Osteoblast (primary cell): ENCODE measurements at regions not wholly inside any gene's neighbourhood (a gene's known extent, or its start where the extent isn't known, plus 50 kb on each side); places are given as distances from the start of the nearest gene placed in this dataset.

ENCODE experiments used
- DNase-seq: peaks from one replicate; pipeline ENCODE4 v3.0.0; 2011; ENCODE audit warnings: low spot score, mixed read lengths; ENCODE audit not compliant: insufficient read length; ENCODE audit errors: missing footprints
- H2AFZ ChIP-seq: 2 replicates; pipeline ENCODE4 v1.6.0; 2011; ENCODE audit warnings: mild to moderate bottlenecking, low read length
- H3K27ac ChIP-seq: 2 replicates; pipeline ENCODE4 v1.5.1; 2011; ENCODE audit warnings: mild to moderate bottlenecking, low read depth, low read length, moderate library complexity
- H3K27me3 ChIP-seq: 2 replicates; pipeline ENCODE4 v1.6.0; 2012; ENCODE audit warnings: mild to moderate bottlenecking, control low read depth, inconsistent platforms, low read length, moderate library complexity; ENCODE audit not compliant: insufficient read depth
- H3K36me3 ChIP-seq: 2 replicates; pipeline ENCODE4 v1.5.1; 2011; ENCODE audit warnings: mild to moderate bottlenecking, low read length, control low read depth, moderate library complexity; ENCODE audit not compliant: insufficient read depth
- H3K4me1 ChIP-seq: 2 replicates; pipeline ENCODE4 v1.5.1; 2011; ENCODE audit warnings: mild to moderate bottlenecking, low read length, control low read depth, moderate library complexity; ENCODE audit not compliant: insufficient read depth
- H3K4me2 ChIP-seq: 2 replicates; pipeline ENCODE4 v1.6.0; 2011; ENCODE audit warnings: mild to moderate bottlenecking, low read length; ENCODE audit not compliant: insufficient read depth
- H3K4me3 ChIP-seq: fragments of 200-600 bp; sonication (generic); 3 replicates; pipeline ENCODE4 v1.5.1; 2012; ENCODE audit warnings: mild to moderate bottlenecking, low read length, inconsistent platforms; ENCODE audit not compliant: insufficient read depth
- H3K79me2 ChIP-seq: 2 replicates; pipeline ENCODE4 v1.6.0; 2012; ENCODE audit warnings: mild to moderate bottlenecking, low read length, control low read depth, inconsistent platforms; ENCODE audit not compliant: insufficient read depth
- H3K9me3 ChIP-seq: 2 replicates; pipeline ENCODE4 v1.5.1; 2011; ENCODE audit warnings: low read depth, low read length, control low read depth
- H4K20me1 ChIP-seq: 2 replicates; pipeline ENCODE4 v1.6.0; 2012; ENCODE audit warnings: mild to moderate bottlenecking, low read length, control low read depth; ENCODE audit not compliant: insufficient read depth
- TF ChIP-seq, protein P1 (sequence below): IDR thresholded peaks from 2 replicates; pipeline ENCODE4 v1.5.1; 2011; ENCODE audit warnings: mild to moderate bottlenecking, low read depth, low read length, moderate library complexity; ENCODE audit errors: extremely low read depth

DNA sequence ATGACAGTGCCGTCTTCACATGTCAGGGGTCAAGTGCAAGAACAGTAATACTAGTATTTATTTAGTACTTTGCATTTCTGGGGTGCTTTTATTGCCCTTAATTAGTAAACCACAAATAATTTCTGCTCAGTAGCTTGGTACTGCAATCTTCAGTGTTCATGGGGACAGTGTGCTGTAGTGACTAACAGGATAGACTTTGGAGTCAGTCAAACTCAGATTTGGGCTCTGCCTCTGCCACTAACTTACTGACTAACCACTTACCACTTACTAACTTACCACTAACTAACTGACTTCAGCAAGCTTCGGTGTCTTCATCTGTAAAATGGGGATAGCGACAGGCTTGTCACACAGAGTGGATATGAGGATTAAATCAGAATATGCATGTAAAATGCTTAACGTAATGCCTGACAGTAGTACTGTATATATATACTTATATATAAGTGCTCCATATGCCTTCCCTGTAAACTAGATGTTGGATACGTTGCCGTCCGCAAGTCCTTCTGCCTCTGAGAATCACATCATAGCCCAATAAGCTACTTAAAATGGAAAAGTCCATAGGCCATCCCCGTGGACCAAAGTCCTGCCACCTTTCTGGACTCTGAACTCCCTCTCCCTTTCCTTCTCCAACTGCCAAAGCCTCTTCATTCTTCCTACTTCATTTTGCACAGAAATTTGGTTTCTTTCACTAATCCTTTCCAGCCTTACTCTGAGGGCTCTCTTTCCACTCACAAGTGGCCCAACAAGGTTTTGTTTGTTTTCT is 158.1 kb downstream of the ZIC5 start:
- peaks cover 8% of the 10 kb centered on the region for H3K4me1 ChIP-seq
- H3K27ac ChIP-seq, result no peak overlapping the region
- no peaks in the 10 kb centered on the region for H3K36me3 ChIP-seq
- no peaks in the 10 kb centered on the region for H4K20me1 ChIP-seq
- H3K9me3 ChIP-seq, result no peaks in the 10 kb centered on the region
- TF ChIP-seq, protein P1, sequence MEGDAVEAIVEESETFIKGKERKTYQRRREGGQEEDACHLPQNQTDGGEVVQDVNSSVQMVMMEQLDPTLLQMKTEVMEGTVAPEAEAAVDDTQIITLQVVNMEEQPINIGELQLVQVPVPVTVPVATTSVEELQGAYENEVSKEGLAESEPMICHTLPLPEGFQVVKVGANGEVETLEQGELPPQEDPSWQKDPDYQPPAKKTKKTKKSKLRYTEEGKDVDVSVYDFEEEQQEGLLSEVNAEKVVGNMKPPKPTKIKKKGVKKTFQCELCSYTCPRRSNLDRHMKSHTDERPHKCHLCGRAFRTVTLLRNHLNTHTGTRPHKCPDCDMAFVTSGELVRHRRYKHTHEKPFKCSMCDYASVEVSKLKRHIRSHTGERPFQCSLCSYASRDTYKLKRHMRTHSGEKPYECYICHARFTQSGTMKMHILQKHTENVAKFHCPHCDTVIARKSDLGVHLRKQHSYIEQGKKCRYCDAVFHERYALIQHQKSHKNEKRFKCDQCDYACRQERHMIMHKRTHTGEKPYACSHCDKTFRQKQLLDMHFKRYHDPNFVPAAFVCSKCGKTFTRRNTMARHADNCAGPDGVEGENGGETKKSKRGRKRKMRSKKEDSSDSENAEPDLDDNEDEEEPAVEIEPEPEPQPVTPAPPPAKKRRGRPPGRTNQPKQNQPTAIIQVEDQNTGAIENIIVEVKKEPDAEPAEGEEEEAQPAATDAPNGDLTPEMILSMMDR, result no peak
- H2AFZ ChIP-seq, result no peak overlapping the region
- H3K79me2 ChIP-seq, result no peaks in the 10 kb centered on the region
- DNase-seq, result no peak
- no peaks in the 10 kb centered on the region for H3K27me3 ChIP-seq
- H3K4me3 ChIP-seq, result no peak overlapping the region
- H3K4me2 ChIP-seq, result no peak overlapping the region

DNA sequence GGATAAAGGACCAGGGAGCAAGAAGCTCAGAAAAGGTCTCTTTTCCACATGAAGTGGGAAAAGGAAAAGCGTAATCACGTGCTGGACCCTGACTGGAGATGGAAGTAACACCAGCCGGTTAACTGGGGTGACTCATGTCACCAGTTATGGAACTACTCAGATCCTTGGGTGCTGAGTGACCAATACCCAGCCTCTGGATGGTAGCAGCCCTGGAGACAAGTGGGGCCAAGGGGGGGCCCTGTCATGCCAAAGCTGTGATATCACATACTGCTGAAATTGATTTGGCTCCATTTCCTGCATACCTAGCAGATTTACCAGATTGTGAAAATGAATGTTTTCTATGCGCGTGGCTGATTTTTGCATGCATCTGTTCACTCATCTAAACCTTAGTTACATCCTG is 158.9 kb downstream of the ZIC5 start:
- Histone ChIP-seq H3K27ac (no peak overlapping the region), H3K79me2 (no peaks in the 10 kb centered on the region), H3K4me1 (peaks cover 8% of the 10 kb centered on the region), H3K4me2 (no peak overlapping the region), H3K4me3 (no peak overlapping the region), H3K27me3 (no peaks in the 10 kb centered on the region), H4K20me1 (no peaks in the 10 kb centered on the region), H3K36me3 (no peaks in the 10 kb centered on the region), H3K9me3 (no peaks in the 10 kb centered on the region), H2AFZ (no peak overlapping the region)
- peak; percentile 77 for DNase-seq
- TF ChIP-seq, protein P1, result no peak

DNA sequence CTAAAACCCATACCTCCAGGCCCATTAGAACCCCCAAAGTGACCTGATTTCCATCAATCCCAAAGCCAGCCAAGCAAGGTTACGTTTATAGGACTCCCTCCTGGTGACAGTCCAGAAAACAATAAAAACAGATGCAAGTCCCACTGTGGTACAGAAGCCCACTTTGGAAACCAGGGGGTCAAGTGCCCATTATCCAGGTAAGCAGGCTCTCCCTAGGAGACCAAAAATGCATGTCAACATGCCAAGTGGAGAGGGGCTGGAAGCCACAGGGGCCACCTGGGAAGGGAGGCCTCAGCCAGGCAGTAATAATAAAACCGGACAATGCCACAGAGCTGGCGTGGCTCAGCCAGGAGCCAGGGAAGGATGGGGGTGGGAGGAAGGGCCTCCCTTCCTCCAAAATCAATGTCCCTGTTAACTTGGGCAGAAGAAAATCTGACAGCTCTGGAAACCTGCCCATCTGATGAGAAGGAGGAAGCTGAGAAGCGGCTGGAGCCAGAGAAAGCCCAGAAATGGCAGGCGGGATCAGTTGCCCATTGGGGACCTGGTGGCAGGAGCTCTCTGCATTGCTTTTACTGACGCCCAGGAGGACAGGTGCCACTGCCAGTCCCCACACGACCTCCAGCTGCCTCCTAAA is 160.4 kb downstream of the ZIC5 start:
- Histone ChIP-seq H3K27me3 (no peaks in the 10 kb centered on the region), H4K20me1 (no peaks in the 10 kb centered on the region), H2AFZ (no peak overlapping the region), H3K27ac (no peak overlapping the region), H3K9me3 (no peaks in the 10 kb centered on the region), H3K4me3 (no peak overlapping the region), H3K36me3 (no peaks in the 10 kb centered on the region), H3K4me1 (peaks cover 8% of the 10 kb centered on the region), H3K4me2 (no peak overlapping the region), H3K79me2 (no peaks in the 10 kb centered on the region)
- TF ChIP-seq, protein P1, result no peak
- no peak for DNase-seq

GRCh38 chr13:99809926-99810325 is 161.6 kb downstream of the ZIC5 start:
- Histone ChIP-seq H3K4me3 (no peak overlapping the region), H2AFZ (no peak overlapping the region), H3K27ac (no peak overlapping the region), H3K4me2 (no peak overlapping the region), H3K79me2 (no peaks in the 10 kb centered on the region), H3K27me3 (no peaks in the 10 kb centered on the region), H3K9me3 (no peaks in the 10 kb centered on the region), H4K20me1 (no peaks in the 10 kb centered on the region), H3K4me1 (peaks cover 8% of the 10 kb centered on the region), H3K36me3 (no peaks in the 10 kb centered on the region)
- TF ChIP-seq, protein P1, result no peak
- no peak for DNase-seq
